ENCODE measurements at regions not wholly inside any gene's neighbourhood (a gene's known extent, or its start where the extent isn't known, plus 50 kb on each side); places are given as distances from the start of the nearest gene placed in this dataset.

DNA sequence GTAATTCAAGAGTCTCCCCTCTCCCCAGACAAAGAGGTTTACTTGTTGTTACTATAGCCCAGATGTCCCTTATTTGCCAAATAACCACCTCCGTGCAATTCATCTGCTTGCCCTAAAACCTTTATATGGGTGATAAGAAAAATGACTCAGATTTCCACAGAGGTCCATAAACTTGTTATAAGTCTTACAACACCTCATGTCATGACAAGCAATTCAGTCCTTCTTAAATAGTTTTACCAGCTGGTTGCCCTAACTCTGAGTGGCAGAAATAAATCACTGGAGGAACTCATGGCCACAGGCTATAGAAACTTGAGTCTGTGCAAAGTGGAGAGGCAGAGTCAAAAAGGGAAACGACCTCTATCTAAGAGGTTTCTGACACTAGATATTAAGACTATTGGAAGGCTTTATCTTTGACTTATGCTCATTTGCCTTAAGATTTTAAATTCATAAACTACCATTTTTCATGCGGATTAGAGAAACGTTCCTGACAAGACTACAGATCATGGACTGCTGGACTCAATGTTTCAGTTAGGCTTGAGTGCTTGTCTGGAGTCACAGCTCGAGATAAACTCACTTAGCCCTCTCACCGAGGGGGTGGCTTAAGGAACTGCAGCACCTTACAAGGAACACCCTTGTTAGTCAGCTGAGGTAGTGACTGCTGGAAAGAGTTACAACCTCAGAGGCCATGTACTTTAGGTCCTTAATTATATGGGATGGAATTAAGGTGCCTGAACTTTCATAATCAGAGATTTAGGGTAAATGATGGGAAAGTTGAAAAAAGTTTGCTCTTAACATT, 662.5 kb upstream of the USP24 start:
- Histone ChIP-seq H3K9ac (ENCODE audit: extremely low read depth, insufficient read length, low read length) (no peak overlapping the region), H4K91ac (ENCODE audit: insufficient read length, low read depth, low read length) (no peak overlapping the region), H3K23me2 (ENCODE audit: insufficient read length, low read depth, low read length, poor library complexity, severe bottlenecking) (no peaks in the 10 kb centered on the region), H3K56ac (ENCODE audit: insufficient read length, low read depth, low read length) (no peak overlapping the region), H2BK120ac (ENCODE audit: low read depth, low read length, poor library complexity, severe bottlenecking) (no peak overlapping the region), H4K5ac (ENCODE audit: insufficient read length, low read depth, low read length) (no peak overlapping the region), H3K14ac (ENCODE audit: insufficient read depth, low read length) (no peak overlapping the region), H4K20me1 (ENCODE audit: control insufficient read depth, insufficient read depth, insufficient read length) (no peaks in the 10 kb centered on the region), H3T11ph (ENCODE audit: low read length) (no peak overlapping the region), H4K8ac (replicated peaks; ENCODE audit: insufficient read length, low read depth, low read length) (no peak overlapping the region), H3K27ac (ENCODE audit: insufficient read length, low read depth, low read length) (no peak overlapping the region), H2AFZ (ENCODE audit: low read length) (no peak overlapping the region), H3K27me3 (ENCODE audit: insufficient read depth, low read length) (no peaks in the 10 kb centered on the region), H2BK5ac (ENCODE audit: insufficient read length, low read length) (no peak overlapping the region), H2AK5ac (ENCODE audit: insufficient read length, low read length) (no peak overlapping the region), H3K79me2 (ENCODE audit: insufficient read depth, low read length) (no peaks in the 10 kb centered on the region), H3K23ac (ENCODE audit: insufficient read length, low read depth, low read length) (no peak overlapping the region), H2BK15ac (ENCODE audit: low read depth, low read length) (no peak overlapping the region), H3K4me2 (ENCODE audit: insufficient read depth, insufficient read length, low read length) (no peak overlapping the region), H3K9me3 (ENCODE audit: control insufficient read depth, low read depth, low read length) (no peaks in the 10 kb centered on the region), H2BK12ac (ENCODE audit: insufficient read length, low read depth, low read length) (no peak overlapping the region), H3K18ac (ENCODE audit: insufficient read length, low read depth, low read length) (no peak overlapping the region), H3K4me1 (ENCODE audit: insufficient read depth, low read length) (no peaks in the 10 kb centered on the region), H3K79me1 (ENCODE audit: insufficient read depth, low read depth, low read length, poor library complexity, severe bottlenecking) (no peaks in the 10 kb centered on the region), H3K4ac (ENCODE audit: low read depth, low read length) (no peak overlapping the region), H2BK20ac (ENCODE audit: low read depth, low read length, poor library complexity, severe bottlenecking) (no peak overlapping the region)
- no peak for TF ChIP-seq CTCF (conservative IDR thresholded peaks at IDR 0.05)
- no peak for DNase-seq
- Mint-ChIP-seq H3K27me3 (ENCODE audit: low read depth) (peaks cover 4% of the 10 kb centered on the region; the same call in 1 of the 2 replicates), H3K27ac (no peak overlapping the region), H3K36me3 (ENCODE audit: insufficient read depth in 1 of 3, low read depth in 3 of 3) (no peaks in the 10 kb centered on the region), H3K4me3 (no peak overlapping the region), H3K4me1 (no peaks in the 10 kb centered on the region), H3K9me3 (no peaks in the 10 kb centered on the region)
- no CpG with 5 or more reads among the region's 6 CpGs for WGBS (ENCODE audit: extremely low coverage, insufficient read length, low lambda C conversion rate)

All from H9 (cell line).